Gastrocnemius medialis (tissue), 4 donors: ENCODE measurements at regions not wholly inside any gene's neighbourhood (a gene's known extent, or its start where the extent isn't known, plus 50 kb on each side); places are given as distances from the start of the nearest gene placed in this dataset.

Source experiments
- POLR2A ChIP-seq, 2 donors: fragments of 450-650 bp; IDR thresholded peaks; one replicate each; pipeline ENCODE4 v1.6.1; 2017; ENCODE audit warnings: antibody characterized with exemption in 2 of 2, mild to moderate bottlenecking in 2 of 2, moderate library complexity in 2 of 2
- TF ChIP-seq, protein P1 (sequence below), 5 experiments: fragments of 450-650 bp in 3 of 5; fragments of 200-600 bp in 2 of 5; sonication (generic) in 2 of 5; IDR thresholded peaks in 4 of 5; conservative IDR thresholded peaks in 1 of 5; 1 replicate in 4 of 5; 2 replicates in 1 of 5; pipeline ENCODE4 v1.5.1; 2016 to 2019; ENCODE audit warnings: antibody characterized with exemption in 5 of 5, mild to moderate bottlenecking in 3 of 5, moderate library complexity in 3 of 5

DNA sequence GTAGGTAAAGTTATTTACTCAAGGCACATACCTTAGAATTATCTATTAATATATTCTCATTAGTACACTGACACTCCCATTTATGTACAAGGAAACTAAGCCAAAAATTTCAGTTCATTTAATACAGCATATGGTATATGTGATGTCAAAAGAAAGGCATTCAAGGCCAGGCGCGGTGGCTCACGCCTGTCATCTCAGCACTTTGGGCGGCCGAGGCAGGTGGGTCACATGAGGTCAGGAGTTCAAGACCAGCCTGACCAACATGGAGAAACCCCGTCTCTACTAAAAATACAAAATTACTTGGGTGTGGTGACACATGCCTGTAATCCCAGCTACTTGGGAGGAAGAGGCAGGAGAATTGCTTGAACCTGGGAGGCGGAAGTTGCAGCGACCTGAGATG is 435.2 kb downstream of the GBE1 start:
- TF ChIP-seq, protein P1, sequence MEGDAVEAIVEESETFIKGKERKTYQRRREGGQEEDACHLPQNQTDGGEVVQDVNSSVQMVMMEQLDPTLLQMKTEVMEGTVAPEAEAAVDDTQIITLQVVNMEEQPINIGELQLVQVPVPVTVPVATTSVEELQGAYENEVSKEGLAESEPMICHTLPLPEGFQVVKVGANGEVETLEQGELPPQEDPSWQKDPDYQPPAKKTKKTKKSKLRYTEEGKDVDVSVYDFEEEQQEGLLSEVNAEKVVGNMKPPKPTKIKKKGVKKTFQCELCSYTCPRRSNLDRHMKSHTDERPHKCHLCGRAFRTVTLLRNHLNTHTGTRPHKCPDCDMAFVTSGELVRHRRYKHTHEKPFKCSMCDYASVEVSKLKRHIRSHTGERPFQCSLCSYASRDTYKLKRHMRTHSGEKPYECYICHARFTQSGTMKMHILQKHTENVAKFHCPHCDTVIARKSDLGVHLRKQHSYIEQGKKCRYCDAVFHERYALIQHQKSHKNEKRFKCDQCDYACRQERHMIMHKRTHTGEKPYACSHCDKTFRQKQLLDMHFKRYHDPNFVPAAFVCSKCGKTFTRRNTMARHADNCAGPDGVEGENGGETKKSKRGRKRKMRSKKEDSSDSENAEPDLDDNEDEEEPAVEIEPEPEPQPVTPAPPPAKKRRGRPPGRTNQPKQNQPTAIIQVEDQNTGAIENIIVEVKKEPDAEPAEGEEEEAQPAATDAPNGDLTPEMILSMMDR (IDR thresholded peaks at IDR 0.05 in 4 of 5, conservative IDR thresholded peaks at IDR 0.05 in 1 of 5): no peak
- TF ChIP-seq POLR2A (IDR thresholded peaks at IDR 0.05): no peak
